K562 (cell line): ENCODE measurements at regions not wholly inside any gene's neighbourhood (a gene's known extent, or its start where the extent isn't known, plus 50 kb on each side); places are given as distances from the start of the nearest gene placed in this dataset.

Experiments
- ATAC-seq: fragments of 200-7000 bp; cut with Tn5 transposase; 3 replicates; pipeline ENCODE4 v1.9.1; 2020; ENCODE audit warnings: moderate library complexity
- BruUV-seq: library from RNA; stranded (reverse); fragments of 400-500 nt; replicated peaks from 2 replicates; lab custom pipeline; 2021; lab: Mats Ljungman, UMichigan
- CTCF ChIA-PET: fragments of 300-600 bp; formaldehyde crosslinking; extraction: SDS; loops from one replicate; lab custom pipeline; 2021; ENCODE audit warnings: low intra/inter-chr PET ratio; lab: Yijun Ruan, JAX
- POLR2A ChIA-PET: fragments of 300-600, 350-650 bp; sonication (Branson Sonifier 250); formaldehyde crosslinking; extraction: SDS; loops from one replicate; lab custom pipeline; 2021; ENCODE audit warnings: antibody characterized with exemption, inconsistent platforms; lab: Yijun Ruan, JAX
- DNase-seq, 4 experiments: peaks; one replicate each; pipeline versions ENCODE4 v3.0.0 to v3.0.0-alpha.2; 2011 to 2018; ENCODE audit warnings: low spot score in 3 of 4, mixed read lengths in 3 of 4; ENCODE audit errors: extremely low read depth in 1 of 4
- FAIRE-seq: peaks from 2 replicates; lab custom pipeline; 2011; peaks lifted over from hg19 to GRCh38; lab: Jason Lieb, UNC
- H2AFZ ChIP-seq: 2 replicates; pipeline ENCODE4 v1.6.0; 2011; ENCODE audit warnings: low read depth, low read length, control low read depth, inconsistent platforms
- H3K27ac ChIP-seq: fragments of 200-600 bp; 3 replicates; pipeline ENCODE4 v1.8.0; 2011; ENCODE audit warnings: low read depth, mild to moderate bottlenecking, control low read depth, inconsistent platforms, low read length, moderate library complexity, mixed read lengths; ENCODE audit errors: extremely low read depth
- H3K27me3 ChIP-seq, 2 experiments: fragments of 300-600 bp in 1 of 2; 2 replicates in 1 of 2; 3 replicates in 1 of 2; pipeline versions ENCODE4 v1.6.0 to v1.8.0; 2011; ENCODE audit warnings: inconsistent platforms in 2 of 2, low read length in 2 of 2, mild to moderate bottlenecking in 1 of 2, mixed read lengths in 1 of 2, moderate library complexity in 1 of 2; ENCODE audit not compliant: control insufficient read depth in 2 of 2, insufficient read depth in 2 of 2
- H3K36me3 ChIP-seq: fragments of 300-600 bp; 3 replicates; pipeline ENCODE4 v1.8.0; 2011; ENCODE audit warnings: mild to moderate bottlenecking, low read length, inconsistent platforms; ENCODE audit not compliant: control insufficient read depth, insufficient read depth
- H3K4me1 ChIP-seq, 2 experiments: fragments of 200-600 bp in 1 of 2; replicated peaks in 1 of 2; 2 replicates in 1 of 2; 3 replicates in 1 of 2; pipeline versions ENCODE4 v1.5.1 to v1.8.0; 2011; ENCODE audit warnings: inconsistent platforms in 2 of 2, low read length in 2 of 2, mild to moderate bottlenecking in 1 of 2, mixed read lengths in 1 of 2, moderate library complexity in 1 of 2; ENCODE audit not compliant: control insufficient read depth in 2 of 2, insufficient read depth in 2 of 2
- H3K4me2 ChIP-seq: 2 replicates; pipeline ENCODE4 v1.6.1; 2011; ENCODE audit warnings: low read length, control low read depth, inconsistent platforms, mixed read lengths; ENCODE audit not compliant: insufficient read depth
- H3K4me3 ChIP-seq: fragments of 200-600 bp; sonication (generic), shearing (Covaris generic); 2 replicates; pipeline ENCODE4 v1.5.1; 2016; ENCODE audit warnings: control low read depth, inconsistent platforms
- H3K79me2 ChIP-seq: fragments of 200-600 bp; 3 replicates; pipeline ENCODE4 v1.8.0; 2011; ENCODE audit warnings: low read length, inconsistent platforms; ENCODE audit not compliant: control insufficient read depth, insufficient read depth
- H3K9ac ChIP-seq, 2 experiments: 2 replicates each; pipeline versions ENCODE4 v1.6.0 to v1.6.1; 2011; ENCODE audit warnings: low read depth in 2 of 2, low read length in 2 of 2, control low read depth in 1 of 2, inconsistent platforms in 1 of 2, mild to moderate bottlenecking in 1 of 2, mixed read lengths in 1 of 2; ENCODE audit not compliant: insufficient read depth in 1 of 2
- H3K9me1 ChIP-seq: one replicate; pipeline ENCODE4 v1.6.0; 2011; ENCODE audit warnings: inconsistent platforms, mild to moderate bottlenecking, low read length, moderate library complexity; ENCODE audit not compliant: control insufficient read depth, insufficient read depth
- H3K9me3 ChIP-seq: replicated peaks from 2 replicates; pipeline ENCODE4 v1.5.1; 2011; ENCODE audit warnings: low read depth, low read length, inconsistent platforms; ENCODE audit not compliant: control insufficient read depth, insufficient read depth
- H4K20me1 ChIP-seq: replicated peaks from 2 replicates; pipeline ENCODE4 v1.6.1; 2011; ENCODE audit warnings: low read length, inconsistent platforms, mixed read lengths; ENCODE audit not compliant: control insufficient read depth, insufficient read depth
- ASH1L ChIP-seq: fragments of 450-650 bp; IDR thresholded peaks from 2 replicates; pipeline ENCODE4 v1.6.1; 2018; ENCODE audit warnings: borderline replicate concordance, mild to moderate bottlenecking, low read depth; ENCODE audit not compliant: partially characterized antibody
- BRCA1 ChIP-seq, 2 experiments: fragments of 450-650 bp in 1 of 2; sonication (generic) in 1 of 2; formaldehyde crosslinking in 1 of 2; IDR thresholded peaks; 2 replicates each; pipeline versions ENCODE4 v1.5.0 to v1.6.1; 2017 to 2020; ENCODE audit warnings: mild to moderate bottlenecking in 1 of 2, missing genetic modification reagents in 1 of 2
- DACH1 ChIP-seq: fragments of 450-650 bp; IDR thresholded peaks from 2 replicates; pipeline ENCODE4 v1.6.1; 2018; ENCODE audit not compliant: partially characterized antibody
- EZH2 ChIP-seq: IDR thresholded peaks from 2 replicates; pipeline ENCODE4 v1.6.1; 2012; ENCODE audit warnings: low read depth, mild to moderate bottlenecking, inconsistent platforms, low read length, borderline replicate concordance
- GTF2F1 ChIP-seq: IDR thresholded peaks from 2 replicates; pipeline ENCODE4 v1.6.1; 2011; ENCODE audit warnings: low read depth, low read length, improper control_type of control experiment
- HMG20B ChIP-seq: fragments of 250-450 bp; sonication (Bioruptor Pico); IDR thresholded peaks from 2 replicates; pipeline ENCODE4 v1.5.0; 2021; ENCODE audit warnings: mild to moderate bottlenecking
- NR2F6 ChIP-seq: fragments of 450-650 bp; formaldehyde crosslinking; IDR thresholded peaks from 2 replicates; pipeline ENCODE4 v1.4.0; 2020; ENCODE audit warnings: mild to moderate bottlenecking
- SP2 ChIP-seq: IDR thresholded peaks from 2 replicates; pipeline ENCODE4 v1.6.1; 2011; ENCODE audit warnings: mild to moderate bottlenecking, low read depth, low read length, moderate library complexity; ENCODE audit not compliant: poor library complexity, severe bottlenecking; ENCODE audit errors: extremely low read depth
- TAF7 ChIP-seq: fragments of 450-650 bp; IDR thresholded peaks from 2 replicates; pipeline ENCODE4 v1.6.1; 2016; ENCODE audit warnings: missing genetic modification characterization, missing compliant biosample characterization
- TCF3 ChIP-seq: sonication (generic); formaldehyde crosslinking; IDR thresholded peaks from 2 replicates; pipeline ENCODE4 v1.4.0; 2020; ENCODE audit warnings: mild to moderate bottlenecking, missing genetic modification reagents
- ZC3H11A ChIP-seq: IDR thresholded peaks from 2 replicates; pipeline ENCODE4 v1.6.1; 2012; ENCODE audit warnings: low read depth, low read length, improper control_type of control experiment
- ZNF146 ChIP-seq: IDR thresholded peaks from one replicate; pipeline ENCODE4 v1.6.1; 2018; ENCODE audit warnings: missing compliant biosample characterization; ENCODE audit not compliant: unreplicated experiment
- ZNF175 ChIP-seq: fragments of 200-800 bp; sonication (Bioruptor generic); IDR thresholded peaks from 2 replicates; pipeline ENCODE4 v1.6.1; 2016; ENCODE audit warnings: low read depth, mild to moderate bottlenecking, missing genetic modification characterization, missing compliant biosample characterization
- WGBS: fragments of 100-300 bp; shearing (Covaris generic); methylation state at CpG from one replicate; pipeline ENCODE4 v1.1.6; 2016; ENCODE audit warnings: low coverage, mixed read lengths; ENCODE audit not compliant: insufficient coverage; ENCODE audit errors: missing lambda C conversion rate; 5-methylcytosine and 5-hydroxymethylcytosine counted together
- in situ Hi-C: fragments of 300-500 bp; cut with MboI; formaldehyde crosslinking; loops from 4 replicates; pipeline ENCODE4 v1.15.0; 2018; ENCODE audit warnings: inconsistent platforms, mixed read lengths
- intact Hi-C: fragments of 100-400 bp; cut with micrococcal nuclease; formaldehyde crosslinking; loops from 2 replicates; pipeline ENCODE4 v1.14.2; 2022
- TF ChIP-seq, protein P1 (sequence below): fragments of 250-450 bp; sonication (Bioruptor Pico); IDR thresholded peaks from 2 replicates; pipeline ENCODE4 v1.8.0; 2022; ENCODE audit warnings: inconsistent platforms, mild to moderate bottlenecking, moderate library complexity, borderline replicate concordance
- TF ChIP-seq, protein P2 (sequence below): IDR thresholded peaks from 3 replicates; pipeline ENCODE4 v1.6.1; 2011; ENCODE audit warnings: borderline replicate concordance, mild to moderate bottlenecking; ENCODE audit not compliant: insufficient read length, insufficient read depth
- TF ChIP-seq, protein P3 (sequence below), 3 experiments: fragments of 200-800 bp in 1 of 3; fragments of 250-450 bp in 1 of 3; fragments of 450-650 bp in 1 of 3; sonication (Bioruptor Pico) in 1 of 3; sonication (Bioruptor generic) in 1 of 3; formaldehyde crosslinking in 1 of 3; IDR thresholded peaks; 2 replicates each; pipeline versions ENCODE4 v1.6.1 to v1.8.0; 2016 to 2022; ENCODE audit warnings: mild to moderate bottlenecking in 2 of 3, missing genetic modification characterization in 2 of 3, missing compliant biosample characterization in 1 of 3, moderate library complexity in 1 of 3

DNA sequence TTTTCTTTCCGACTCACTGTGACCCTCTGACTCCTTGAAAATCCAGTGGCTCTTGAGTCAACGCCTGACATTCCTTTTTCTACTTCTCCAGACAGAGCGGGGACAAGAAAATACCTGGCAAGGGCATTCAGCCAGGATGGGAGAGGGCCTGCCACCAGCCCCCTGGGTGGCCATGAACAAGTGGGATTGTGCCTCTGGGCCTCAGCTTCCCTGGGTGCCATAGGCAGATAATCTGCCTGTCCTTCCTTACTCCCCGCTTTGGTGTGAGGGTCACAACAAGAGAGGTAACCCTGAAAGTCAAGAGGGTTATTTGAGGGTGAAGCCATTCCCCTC is 613.9 kb upstream of the CADM1 start:
- H2AFZ ChIP-seq = no peak overlapping the region
- no TSS peak for BruUV-seq
- CTCF ChIA-PET = no interaction called here
- H3K27ac ChIP-seq = no peak overlapping the region
- no peaks in the 10 kb centered on the region for H4K20me1 ChIP-seq
- H3K9me3 ChIP-seq = no peaks in the 10 kb centered on the region
- no peak for FAIRE-seq
- no peak for DNase-seq
- H3K4me2 ChIP-seq = no peak overlapping the region
- no peaks in the 10 kb centered on the region for H3K36me3 ChIP-seq
- no peak for ATAC-seq
- in situ Hi-C loops = no loop called here
- POLR2A ChIA-PET = interaction anchor here (0.6 kb wide), 1 partner anchor 355 kb away, joined by 3 read pairs; no protein-coding TSS in a partner anchor
- H3K9ac ChIP-seq = no peak overlapping the region
- intact Hi-C loops = no loop called here
- no peaks in the 10 kb centered on the region for H3K27me3 ChIP-seq
- H3K4me1 ChIP-seq = no peaks in the 10 kb centered on the region
- 0% methylated on average over 4 of the region's 4 CpGs for WGBS
- H3K79me2 ChIP-seq = no peaks in the 10 kb centered on the region
- no peaks in the 10 kb centered on the region for H3K9me1 ChIP-seq
- H3K4me3 ChIP-seq = no peak overlapping the region
- TF ChIP-seq, protein P1, sequence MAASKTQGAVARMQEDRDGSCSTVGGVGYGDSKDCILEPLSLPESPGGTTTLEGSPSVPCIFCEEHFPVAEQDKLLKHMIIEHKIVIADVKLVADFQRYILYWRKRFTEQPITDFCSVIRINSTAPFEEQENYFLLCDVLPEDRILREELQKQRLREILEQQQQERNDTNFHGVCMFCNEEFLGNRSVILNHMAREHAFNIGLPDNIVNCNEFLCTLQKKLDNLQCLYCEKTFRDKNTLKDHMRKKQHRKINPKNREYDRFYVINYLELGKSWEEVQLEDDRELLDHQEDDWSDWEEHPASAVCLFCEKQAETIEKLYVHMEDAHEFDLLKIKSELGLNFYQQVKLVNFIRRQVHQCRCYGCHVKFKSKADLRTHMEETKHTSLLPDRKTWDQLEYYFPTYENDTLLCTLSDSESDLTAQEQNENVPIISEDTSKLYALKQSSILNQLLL (CRISPR knock-in tag) = no peak
- TF ChIP-seq ZC3H11A (no peak), ZNF175 (CRISPR knock-in tag) (no peak), SP2 (no peak), DACH1 (no peak), HMG20B (CRISPR knock-in tag) (no peak), NR2F6 (CRISPR knock-in tag) (no peak), TCF3 (CRISPR knock-in tag) (no peak), ZNF146 (no peak), TAF7 (no peak), GTF2F1 (no peak), EZH2 (no peak), BRCA1 (IDR thresholded peaks at IDR 0.05) (no peak), BRCA1 (CRISPR knock-in tag; IDR thresholded peaks at IDR 0.05) (no peak), ASH1L (no peak)
- TF ChIP-seq, protein P2, sequence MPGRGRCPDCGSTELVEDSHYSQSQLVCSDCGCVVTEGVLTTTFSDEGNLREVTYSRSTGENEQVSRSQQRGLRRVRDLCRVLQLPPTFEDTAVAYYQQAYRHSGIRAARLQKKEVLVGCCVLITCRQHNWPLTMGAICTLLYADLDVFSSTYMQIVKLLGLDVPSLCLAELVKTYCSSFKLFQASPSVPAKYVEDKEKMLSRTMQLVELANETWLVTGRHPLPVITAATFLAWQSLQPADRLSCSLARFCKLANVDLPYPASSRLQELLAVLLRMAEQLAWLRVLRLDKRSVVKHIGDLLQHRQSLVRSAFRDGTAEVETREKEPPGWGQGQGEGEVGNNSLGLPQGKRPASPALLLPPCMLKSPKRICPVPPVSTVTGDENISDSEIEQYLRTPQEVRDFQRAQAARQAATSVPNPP = no peak
- TF ChIP-seq, protein P3, sequence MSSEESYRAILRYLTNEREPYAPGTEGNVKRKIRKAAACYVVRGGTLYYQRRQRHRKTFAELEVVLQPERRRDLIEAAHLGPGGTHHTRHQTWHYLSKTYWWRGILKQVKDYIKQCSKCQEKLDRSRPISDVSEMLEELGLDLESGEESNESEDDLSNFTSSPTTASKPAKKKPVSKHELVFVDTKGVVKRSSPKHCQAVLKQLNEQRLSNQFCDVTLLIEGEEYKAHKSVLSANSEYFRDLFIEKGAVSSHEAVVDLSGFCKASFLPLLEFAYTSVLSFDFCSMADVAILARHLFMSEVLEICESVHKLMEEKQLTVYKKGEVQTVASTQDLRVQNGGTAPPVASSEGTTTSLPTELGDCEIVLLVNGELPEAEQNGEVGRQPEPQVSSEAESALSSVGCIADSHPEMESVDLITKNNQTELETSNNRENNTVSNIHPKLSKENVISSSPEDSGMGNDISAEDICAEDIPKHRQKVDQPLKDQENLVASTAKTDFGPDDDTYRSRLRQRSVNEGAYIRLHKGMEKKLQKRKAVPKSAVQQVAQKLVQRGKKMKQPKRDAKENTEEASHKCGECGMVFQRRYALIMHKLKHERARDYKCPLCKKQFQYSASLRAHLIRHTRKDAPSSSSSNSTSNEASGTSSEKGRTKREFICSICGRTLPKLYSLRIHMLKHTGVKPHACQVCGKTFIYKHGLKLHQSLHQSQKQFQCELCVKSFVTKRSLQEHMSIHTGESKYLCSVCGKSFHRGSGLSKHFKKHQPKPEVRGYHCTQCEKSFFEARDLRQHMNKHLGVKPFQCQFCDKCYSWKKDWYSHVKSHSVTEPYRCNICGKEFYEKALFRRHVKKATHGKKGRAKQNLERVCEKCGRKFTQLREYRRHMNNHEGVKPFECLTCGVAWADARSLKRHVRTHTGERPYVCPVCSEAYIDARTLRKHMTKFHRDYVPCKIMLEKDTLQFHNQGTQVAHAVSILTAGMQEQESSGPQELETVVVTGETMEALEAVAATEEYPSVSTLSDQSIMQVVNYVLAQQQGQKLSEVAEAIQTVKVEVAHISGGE (CRISPR knock-in tag; IDR thresholded peaks at IDR 0.05) = no peak
